OCI-LY7 (cell line): ENCODE measurements at regions not wholly inside any gene's neighbourhood (a gene's known extent, or its start where the extent isn't known, plus 50 kb on each side); places are given as distances from the start of the nearest gene placed in this dataset.

ENCODE experiments used
- BruUV-seq: library from RNA; stranded (reverse); fragments of 400-500 nt; replicated peaks from 2 replicates; lab custom pipeline; 2021; lab: Mats Ljungman, UMichigan
- CTCF ChIA-PET: fragments of 300-600 bp; sonication (Branson Sonifier 250); formaldehyde crosslinking; loops from one replicate; lab custom pipeline; 2022; ENCODE audit warnings: antibody characterized with exemption; ENCODE audit not compliant: unreplicated experiment; lab: Charles Lee
- POLR2A ChIA-PET: fragments of 300-600 bp; sonication (Branson Sonifier 250); formaldehyde crosslinking; loops from one replicate; lab custom pipeline; 2022; ENCODE audit warnings: antibody characterized with exemption; lab: Charles Lee
- DNase-seq: peaks from one replicate; pipeline ENCODE4 v3.0.0-alpha.2; 2015; ENCODE audit warnings: low spot score
- H2AFZ ChIP-seq: fragments of 200-600 bp; sonication (generic), shearing (Covaris generic); 2 replicates; pipeline ENCODE4 v1.6.1; 2014; ENCODE audit warnings: mild to moderate bottlenecking, antibody characterized with exemption, low read length, moderate library complexity
- H3K27ac ChIP-seq: fragments of 200-600 bp; sonication (generic); 2 replicates; pipeline ENCODE4 v1.5.1; 2014; ENCODE audit warnings: mixed run types, low read depth, mild to moderate bottlenecking, moderate library complexity, low read length, inconsistent platforms; ENCODE audit not compliant: poor library complexity, severe bottlenecking
- H3K36me3 ChIP-seq: fragments of 200-600 bp; sonication (generic); 2 replicates; pipeline ENCODE4 v1.6.1; 2014; ENCODE audit warnings: mild to moderate bottlenecking, antibody characterized with exemption, low read length, moderate library complexity, mixed read lengths; ENCODE audit not compliant: insufficient read depth
- H3K4me1 ChIP-seq: fragments of 200-600 bp; sonication (generic); 2 replicates; pipeline ENCODE4 v1.5.1; 2014; ENCODE audit warnings: mild to moderate bottlenecking, low read length; ENCODE audit not compliant: insufficient read depth, poor library complexity, severe bottlenecking
- H3K4me2 ChIP-seq: fragments of 200-600 bp; sonication (generic); 2 replicates; pipeline ENCODE4 v1.6.1; 2014; ENCODE audit warnings: mild to moderate bottlenecking, low read length
- H3K4me3 ChIP-seq: fragments of 200-600 bp; sonication (generic); 2 replicates; pipeline ENCODE4 v1.5.1; 2014; ENCODE audit warnings: mild to moderate bottlenecking, low read depth, low read length; ENCODE audit not compliant: poor library complexity, severe bottlenecking
- H3K79me2 ChIP-seq: fragments of 200-600 bp; sonication (generic); 2 replicates; pipeline ENCODE4 v1.6.1; 2016; ENCODE audit warnings: low read depth, mild to moderate bottlenecking, low read length, moderate library complexity, mixed read lengths; ENCODE audit not compliant: insufficient read depth
- H3K9me2 ChIP-seq: fragments of 200-600 bp; sonication (generic); 2 replicates; pipeline ENCODE4 v1.6.1; 2016; ENCODE audit warnings: mild to moderate bottlenecking, low read length, mixed read lengths; ENCODE audit not compliant: insufficient read depth
- H3K9me3 ChIP-seq: fragments of 200-600 bp; sonication (generic); 2 replicates; pipeline ENCODE4 v1.6.1; 2014; ENCODE audit warnings: mild to moderate bottlenecking, mixed run types, low read length, mixed read lengths
- H4K20me1 ChIP-seq: fragments of 200-600 bp; sonication (generic); 2 replicates; pipeline ENCODE4 v1.6.1; 2014; ENCODE audit warnings: mild to moderate bottlenecking, antibody characterized with exemption, low read length, moderate library complexity, mixed read lengths; ENCODE audit not compliant: insufficient read depth
- CTCF ChIP-seq: fragments of 200-600 bp; sonication (generic); conservative IDR thresholded peaks from 2 replicates; pipeline ENCODE4 v1.5.1; 2014; ENCODE audit warnings: mild to moderate bottlenecking, antibody characterized with exemption, low read length, moderate library complexity, mixed read lengths
- EZH2phosphoT487 ChIP-seq: fragments of 200-600 bp; sonication (generic); IDR thresholded peaks from 2 replicates; pipeline ENCODE4 v1.6.1; 2018; ENCODE audit warnings: low read depth, borderline replicate concordance, mild to moderate bottlenecking, mixed run types, antibody characterized with exemption, low read length, moderate library complexity, mixed read lengths
- intact Hi-C: fragments of 100-400 bp; cut with micrococcal nuclease; formaldehyde crosslinking; loops from one replicate; pipeline ENCODE4 v1.10.0; 2022; ENCODE audit not compliant: unreplicated experiment

GRCh38 chr7:24042028-24042427 lies 242.0 kb upstream of the NPY start:
- POLR2A ChIA-PET, result no interaction called here
- DNase-seq, result no peak
- Histone ChIP-seq H3K9me3 (no peaks in the 10 kb centered on the region), H3K79me2 (no peaks in the 10 kb centered on the region), H3K9me2 (no peaks in the 10 kb centered on the region), H3K4me3 (no peak overlapping the region), H3K36me3 (no peaks in the 10 kb centered on the region), H3K4me1 (no peaks in the 10 kb centered on the region), H3K27ac (no peak overlapping the region), H4K20me1 (no peaks in the 10 kb centered on the region), H3K4me2 (no peak overlapping the region), H2AFZ (no peak overlapping the region)
- BruUV-seq, result no TSS peak
- CTCF ChIA-PET, result no interaction called here
- TF ChIP-seq CTCF (no peak), EZH2phosphoT487 (no peak)
- intact Hi-C loops, result no loop called here

GRCh38 chr7:24049296-24049695 lies 234.7 kb upstream of the NPY start:
- BruUV-seq, result no TSS peak
- Histone ChIP-seq H3K79me2 (no peaks in the 10 kb centered on the region), H4K20me1 (no peaks in the 10 kb centered on the region), H2AFZ (no peak overlapping the region), H3K4me2 (no peak overlapping the region), H3K27ac (no peak overlapping the region), H3K9me2 (no peaks in the 10 kb centered on the region), H3K9me3 (no peaks in the 10 kb centered on the region), H3K4me1 (no peaks in the 10 kb centered on the region), H3K36me3 (no peaks in the 10 kb centered on the region), H3K4me3 (no peak overlapping the region)
- TF ChIP-seq EZH2phosphoT487 (no peak), CTCF (no peak)
- no peak for DNase-seq
- intact Hi-C loops, result no loop called here
- POLR2A ChIA-PET, result no interaction called here
- CTCF ChIA-PET, result no interaction called here

GRCh38 chr7:24050991-24051560 lies 232.9 kb upstream of the NPY start:
- no peaks in the 10 kb centered on the region for H4K20me1 ChIP-seq
- BruUV-seq, result no TSS peak
- H3K36me3 ChIP-seq, result no peaks in the 10 kb centered on the region
- DNase-seq, result no peak
- TF ChIP-seq EZH2phosphoT487, result no peak
- no peak for TF ChIP-seq CTCF
- no peaks in the 10 kb centered on the region for H3K79me2 ChIP-seq
- no peak overlapping the region for H3K4me3 ChIP-seq
- intact Hi-C loops, result no loop called here
- POLR2A ChIA-PET, result interaction anchor here (0.6 kb wide), 1 partner anchor 379 kb away, joined by 3 read pairs; no protein-coding TSS in a partner anchor
- H3K4me1 ChIP-seq, result no peaks in the 10 kb centered on the region
- CTCF ChIA-PET, result no interaction called here
- no peaks in the 10 kb centered on the region for H3K9me2 ChIP-seq
- no peak overlapping the region for H2AFZ ChIP-seq
- no peaks in the 10 kb centered on the region for H3K9me3 ChIP-seq
- no peak overlapping the region for H3K27ac ChIP-seq
- no peak overlapping the region for H3K4me2 ChIP-seq
